HL-60 (cell line): ENCODE measurements at regions not wholly inside any gene's neighbourhood (a gene's known extent, or its start where the extent isn't known, plus 50 kb on each side); places are given as distances from the start of the nearest gene placed in this dataset.

ENCODE experiments used
- DNase-seq, 2 experiments: peaks; one replicate each; pipeline ENCODE4 v3.0.0-alpha.2; 2010 to 2020; ENCODE audit warnings: low read depth in 1 of 2, low spot score in 1 of 2
- H3K27ac ChIP-seq: fragments of 250-450 bp; sonication (Bioruptor Pico); replicated peaks from 2 replicates; pipeline ENCODE4 v1.5.1; 2020; ENCODE audit warnings: mild to moderate bottlenecking, moderate library complexity
- H3K27me3 ChIP-seq: fragments of 250-450 bp; sonication (Bioruptor Pico); 2 replicates; pipeline ENCODE4 v1.5.1; 2021; ENCODE audit warnings: mild to moderate bottlenecking, moderate library complexity; ENCODE audit not compliant: insufficient read depth, poor library complexity, severe bottlenecking
- H3K4me3 ChIP-seq: replicated peaks from 2 replicates; pipeline ENCODE4 v1.5.1; 2011; ENCODE audit warnings: mild to moderate bottlenecking, control low read depth, low read length; ENCODE audit not compliant: insufficient read depth
- CTCF ChIP-seq: IDR thresholded peaks from one replicate; pipeline ENCODE4 v1.5.1; 2011; ENCODE audit warnings: low read length, control low read depth, inconsistent platforms; ENCODE audit not compliant: insufficient read depth
- GABPA ChIP-seq: IDR thresholded peaks from 2 replicates; pipeline ENCODE4 v1.6.1; 2012; ENCODE audit warnings: low read depth
- POLR2AphosphoS5 ChIP-seq: IDR thresholded peaks from 2 replicates; pipeline ENCODE4 v1.6.1; 2012; ENCODE audit warnings: low read depth
- REST ChIP-seq: IDR thresholded peaks from 2 replicates; pipeline ENCODE4 v1.6.1; 2012; ENCODE audit warnings: low read depth; ENCODE audit not compliant: insufficient replicate concordance
- SPI1 ChIP-seq: IDR thresholded peaks from 2 replicates; pipeline ENCODE4 v1.6.1; 2012; ENCODE audit warnings: low read depth, mild to moderate bottlenecking, borderline replicate concordance

GRCh38 chr7:54337466-54337865, 204.7 kb upstream of the VSTM2A start:
- no peak overlapping the region for H3K27ac ChIP-seq
- TF ChIP-seq POLR2AphosphoS5, result no peak
- no peak for TF ChIP-seq SPI1
- TF ChIP-seq GABPA, result no peak
- no peak for TF ChIP-seq CTCF
- no peak for TF ChIP-seq REST
- no peak for DNase-seq
- no peak overlapping the region for H3K4me3 ChIP-seq
- no peaks in the 10 kb centered on the region for H3K27me3 ChIP-seq

GRCh38 chr7:54338319-54338718, 203.9 kb upstream of the VSTM2A start:
- Histone ChIP-seq H3K27me3 (no peaks in the 10 kb centered on the region), H3K27ac (no peak overlapping the region), H3K4me3 (no peak overlapping the region)
- TF ChIP-seq POLR2AphosphoS5, result no peak
- TF ChIP-seq GABPA, result no peak
- TF ChIP-seq SPI1, result no peak
- no peak for TF ChIP-seq CTCF
- DNase-seq, result no peak

- TF ChIP-seq GABPA (no peak), POLR2AphosphoS5 (no peak), CTCF (no peak), SPI1 (no peak), REST (no peak)
- Histone ChIP-seq H3K27ac (no peak overlapping the region), H3K4me3 (no peak overlapping the region), H3K27me3 (no peaks in the 10 kb centered on the region)
- no peak for DNase-seq
Observed at GRCh38 chr7:54339073-54339472, 203.1 kb upstream of the VSTM2A start.

GRCh38 chr7:54342458-54342857, 199.7 kb upstream of the VSTM2A start:
- Histone ChIP-seq H3K27me3 (no peaks in the 10 kb centered on the region), H3K4me3 (no peak overlapping the region), H3K27ac (no peak overlapping the region)
- no peak for TF ChIP-seq SPI1
- no peak for TF ChIP-seq CTCF
- TF ChIP-seq POLR2AphosphoS5, result no peak
- TF ChIP-seq REST, result no peak
- TF ChIP-seq GABPA, result no peak
- no peak for DNase-seq
